ENCODE measurements at regions not wholly inside any gene's neighbourhood (a gene's known extent, or its start where the extent isn't known, plus 50 kb on each side); places are given as distances from the start of the nearest gene placed in this dataset.

- no peak for TF ChIP-seq CTCF (IDR thresholded peaks at IDR 0.05)
- no peak for TF ChIP-seq EZH2 (IDR thresholded peaks at IDR 0.05; ENCODE audit: borderline replicate concordance, insufficient read depth, low read depth, low read length, poor library complexity, severe bottlenecking)
Measured at GRCh38 chr12:66051361-66051760, 79.2 kb downstream of the LLPH start.

Data from B cell (primary cell).